HEK293 (cell line): ENCODE measurements at regions not wholly inside any gene's neighbourhood (a gene's known extent, or its start where the extent isn't known, plus 50 kb on each side); places are given as distances from the start of the nearest gene placed in this dataset.

Experiments
- CTCF ChIA-PET: fragments of 350-600 bp; formaldehyde crosslinking; extraction: SDS; loops from one replicate; lab custom pipeline; 2021; ENCODE audit warnings: antibody characterized with exemption; lab: Yijun Ruan, JAX
- POLR2A ChIA-PET: fragments of 300-600 bp; formaldehyde crosslinking; extraction: SDS; loops from one replicate; lab custom pipeline; 2020; ENCODE audit warnings: antibody characterized with exemption, inconsistent platforms; lab: Yijun Ruan, JAX
- H3K27ac ChIP-seq: fragments of 200-500 bp; sonication (Bioruptor generic); 2 replicates; pipeline ENCODE4 v1.5.1; 2014; ENCODE audit warnings: low read depth, low read length, control low read depth, inconsistent platforms; ENCODE audit errors: extremely low read depth
- H3K36me3 ChIP-seq, 2 experiments: fragments of 200-500 bp in 1 of 2; sonication (Bioruptor generic) in 1 of 2; 1 replicate in 1 of 2; 2 replicates in 1 of 2; pipeline ENCODE4 v1.5.1; 2014 to 2017; ENCODE audit warnings: inconsistent platforms in 2 of 2, low read length in 2 of 2; ENCODE audit not compliant: control insufficient read depth in 2 of 2, insufficient read depth in 1 of 2
- H3K4me1 ChIP-seq: fragments of 200-500 bp; sonication (Bioruptor generic); 2 replicates; pipeline ENCODE4 v1.5.1; 2014; ENCODE audit warnings: mild to moderate bottlenecking, low read length, inconsistent platforms; ENCODE audit not compliant: control insufficient read depth, insufficient read depth
- H3K4me3 ChIP-seq: 2 replicates; pipeline ENCODE4 v1.5.1; 2011; ENCODE audit warnings: low read depth, mild to moderate bottlenecking, control low read depth, low read length, moderate library complexity
- H3K9me3 ChIP-seq: fragments of 200-500 bp; sonication (Bioruptor generic); 2 replicates; pipeline ENCODE4 v1.5.1; 2014; ENCODE audit warnings: low read depth, low read length, inconsistent platforms; ENCODE audit not compliant: control insufficient read depth, insufficient read depth
- GLI2 ChIP-seq: fragments of 450-650 bp; formaldehyde crosslinking; IDR thresholded peaks from 2 replicates; pipeline ENCODE4; 2017; ENCODE audit warnings: missing biosample characterization, missing genetic modification characterization, low read depth, borderline replicate concordance
- GLIS1 ChIP-seq: fragments of 450-650 bp; formaldehyde crosslinking; IDR thresholded peaks from 2 replicates; pipeline ENCODE4 v1.5.1; 2016; ENCODE audit warnings: missing biosample characterization, missing genetic modification characterization
- KLF16 ChIP-seq: fragments of 450-650 bp; formaldehyde crosslinking; IDR thresholded peaks from 2 replicates; pipeline ENCODE4 v1.5.1; 2017; ENCODE audit warnings: missing biosample characterization, missing genetic modification characterization
- SCRT2 ChIP-seq: fragments of 450-650 bp; formaldehyde crosslinking; IDR thresholded peaks from 2 replicates; pipeline ENCODE4 v1.5.1; 2016; ENCODE audit warnings: missing biosample characterization, missing genetic modification characterization
- ZBTB48 ChIP-seq: fragments of 450-650 bp; formaldehyde crosslinking; IDR thresholded peaks from 2 replicates; pipeline ENCODE4 v1.5.1; 2016; ENCODE audit warnings: missing biosample characterization, missing genetic modification characterization
- ZBTB8A ChIP-seq: fragments of 450-650 bp; formaldehyde crosslinking; IDR thresholded peaks from 2 replicates; pipeline ENCODE4 v1.5.1; 2016; ENCODE audit warnings: missing biosample characterization, missing genetic modification characterization
- ZIC2 ChIP-seq: fragments of 450-650 bp; formaldehyde crosslinking; IDR thresholded peaks from 2 replicates; pipeline ENCODE4 v1.5.1; 2016; ENCODE audit warnings: missing biosample characterization, missing genetic modification characterization
- ZNF146 ChIP-seq: fragments of 450-650 bp; formaldehyde crosslinking; IDR thresholded peaks from 2 replicates; pipeline ENCODE4 v1.5.1; 2016; ENCODE audit warnings: missing biosample characterization, missing genetic modification characterization
- ZNF16 ChIP-seq: fragments of 450-650 bp; formaldehyde crosslinking; IDR thresholded peaks from 2 replicates; pipeline ENCODE4 v1.5.1; 2016; ENCODE audit warnings: low read depth, missing biosample characterization, missing genetic modification characterization
- ZNF211 ChIP-seq: fragments of 450-650 bp; formaldehyde crosslinking; IDR thresholded peaks from 2 replicates; pipeline ENCODE4 v1.5.1; 2016; ENCODE audit warnings: low read depth, missing biosample characterization, missing genetic modification characterization
- ZNF274 ChIP-seq, 2 experiments: fragments of 200-500 bp in 1 of 2; fragments of 450-650 bp in 1 of 2; sonication (Bioruptor generic) in 1 of 2; formaldehyde crosslinking in 1 of 2; IDR thresholded peaks; 2 replicates each; pipeline versions ENCODE4 v1.5.1 to v1.6.1; 2014 to 2016; ENCODE audit warnings: borderline replicate concordance in 1 of 2, inconsistent platforms in 1 of 2, low read length in 1 of 2, missing biosample characterization in 1 of 2, missing genetic modification characterization in 1 of 2
- ZNF398 ChIP-seq: fragments of 450-650 bp; formaldehyde crosslinking; IDR thresholded peaks from 2 replicates; pipeline ENCODE4 v1.5.1; 2017; ENCODE audit warnings: missing biosample characterization, missing genetic modification characterization
- ZNF416 ChIP-seq: fragments of 450-650 bp; formaldehyde crosslinking; IDR thresholded peaks from 2 replicates; pipeline ENCODE4 v1.5.1; 2016; ENCODE audit warnings: missing biosample characterization, missing genetic modification characterization
- ZNF488 ChIP-seq: fragments of 450-650 bp; formaldehyde crosslinking; IDR thresholded peaks from 2 replicates; pipeline ENCODE4 v1.5.1; 2016; ENCODE audit warnings: missing biosample characterization, missing genetic modification characterization
- ZNF501 ChIP-seq: fragments of 450-650 bp; formaldehyde crosslinking; IDR thresholded peaks from 2 replicates; pipeline ENCODE4 v1.5.1; 2016; ENCODE audit warnings: missing biosample characterization, missing genetic modification characterization
- ZNF513 ChIP-seq: fragments of 450-650 bp; IDR thresholded peaks from 2 replicates; pipeline ENCODE4 v1.5.1; 2018; ENCODE audit warnings: missing biosample characterization, missing genetic modification characterization
- ZNF580 ChIP-seq: fragments of 450-650 bp; formaldehyde crosslinking; IDR thresholded peaks from 2 replicates; pipeline ENCODE4 v1.5.1; 2016; ENCODE audit warnings: missing biosample characterization, missing genetic modification characterization
- ZNF692 ChIP-seq: fragments of 450-650 bp; formaldehyde crosslinking; IDR thresholded peaks from 2 replicates; pipeline ENCODE4 v1.5.1; 2016; ENCODE audit warnings: missing biosample characterization, missing genetic modification characterization

- ChIA-PET CTCF (interaction anchor here (0.9 kb wide), 1 partner anchor 9 kb away, joined by 5 read pairs; no protein-coding TSS in a partner anchor), POLR2A (interaction anchor here (1.6 kb wide), 1 partner anchor 9 kb away, joined by 3 read pairs; no protein-coding TSS in a partner anchor)
- no peaks in the 10 kb centered on the region for H3K36me3 ChIP-seq
- no peaks in the 10 kb centered on the region for H3K9me3 ChIP-seq
- H3K4me3 ChIP-seq, result no peak overlapping the region
- no peak overlapping the region for H3K27ac ChIP-seq
- TF ChIP-seq ZNF692 (tag by site-specific recombination) (no peak), SCRT2 (tag by site-specific recombination) (no peak), ZBTB48 (tag by site-specific recombination) (no peak), ZNF16 (no peak), ZNF513 (tag by site-specific recombination) (no peak), ZNF211 (tag by site-specific recombination) (no peak), ZNF501 (tag by site-specific recombination) (no peak), ZNF488 (tag by site-specific recombination) (no peak), ZNF274 (IDR thresholded peaks at IDR 0.05; ENCODE audit: low read length) (no peak), ZNF274 (tag by site-specific recombination; IDR thresholded peaks at IDR 0.05; ENCODE audit: borderline replicate concordance) (no peak), ZNF146 (no peak), KLF16 (no peak), ZNF416 (tag by site-specific recombination) (no peak), ZBTB8A (tag by site-specific recombination) (no peak), ZNF398 (tag by site-specific recombination) (no peak), GLI2 (tag by site-specific recombination) (no peak), GLIS1 (tag by site-specific recombination) (no peak)
- no peaks in the 10 kb centered on the region for H3K4me1 ChIP-seq
These were observed 84.5 kb downstream of the PITPNM2 start for GRCh38 chr12:123066384-123066710.

GRCh38 chr12:123065676-123066383 is 85.1 kb downstream of the PITPNM2 start:
- Histone ChIP-seq H3K4me1 (no peaks in the 10 kb centered on the region), H3K36me3 (no peaks in the 10 kb centered on the region), H3K9me3 (no peaks in the 10 kb centered on the region), H3K27ac (no peak overlapping the region), H3K4me3 (no peak overlapping the region)
- ChIA-PET POLR2A (interaction anchor here (1.6 kb wide), 1 partner anchor 10 kb away, joined by 3 read pairs; no protein-coding TSS in a partner anchor), CTCF (interaction anchor here (0.5 to 0.9 kb wide), 2 partner anchors 9 to 271 kb away, joined by 5 to 6 read pairs; no protein-coding TSS in a partner anchor)
- no peak for TF ChIP-seq ZNF580
- 0 out of 2 replicates have a peak, but pooled peaks have one; percentile 32 for TF ChIP-seq ZIC2 (tag by site-specific recombination)
